ENCODE measurements at regions not wholly inside any gene's neighbourhood (a gene's known extent, or its start where the extent isn't known, plus 50 kb on each side); places are given as distances from the start of the nearest gene placed in this dataset.

DNA sequence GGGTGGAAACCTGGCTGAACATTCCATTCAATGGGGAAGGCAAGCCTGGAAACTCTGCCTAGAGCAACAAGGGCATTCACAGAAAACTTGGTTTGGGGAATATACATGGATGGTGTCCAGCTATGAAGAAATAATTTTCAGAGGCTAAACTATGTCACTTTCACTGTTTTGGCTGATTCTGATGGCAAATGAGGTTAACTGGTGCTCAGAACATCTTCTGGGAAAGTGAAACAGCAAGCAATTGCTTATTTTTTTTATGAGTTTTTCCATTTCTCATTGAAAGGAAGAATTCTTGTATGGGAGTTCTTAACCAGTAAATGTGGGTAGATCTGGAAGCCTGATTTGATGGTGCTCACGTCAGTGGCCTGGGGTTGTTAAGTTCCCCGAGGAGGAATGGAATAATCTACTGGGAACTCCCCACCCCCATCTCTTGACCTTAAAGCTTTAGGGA lies 132.8 kb upstream of the BTG1 start:
- H3K4me3 ChIP-seq (ENCODE audit: low read length): no peak overlapping the region
- H3K27ac ChIP-seq (ENCODE audit: low read length): no peak overlapping the region
- Mint-ChIP-seq H3K36me3 (no peaks in the 10 kb centered on the region), H3K4me3 (no peak overlapping the region), H3K27ac (no peak overlapping the region), H3K27me3 (ENCODE audit: low read depth in 2 of 2) (no peaks in the 10 kb centered on the region), H3K4me1 (no peaks in the 10 kb centered on the region), H3K9me3 (no peaks in the 10 kb centered on the region)
- no peak for ATAC-seq
- no peak for TF ChIP-seq CTCF (IDR thresholded peaks at IDR 0.05)
- no peaks in the 10 kb centered on the region for H3K36me3 ChIP-seq (ENCODE audit: control insufficient read depth, insufficient read depth, low read length)
- intact Hi-C loops (cut with micrococcal nuclease): no loop called here
- H3K9me3 ChIP-seq (ENCODE audit: control insufficient read depth, insufficient read depth, low read length): no peaks in the 10 kb centered on the region
- no peaks in the 10 kb centered on the region for H3K4me1 ChIP-seq (ENCODE audit: control insufficient read depth, insufficient read depth, low read length)
- WGBS (ENCODE audit: insufficient coverage): 60% methylated on average over 1 of the region's 2 CpGs
- no peaks in the 10 kb centered on the region for H3K27me3 ChIP-seq (ENCODE audit: control insufficient read depth, insufficient read depth, low read length)
- no peak for DNase-seq

- H3K27ac ChIP-seq (ENCODE audit: low read length): no peak overlapping the region
- H3K4me3 Mint-ChIP-seq: no peak overlapping the region
- no peaks in the 10 kb centered on the region for H3K4me1 Mint-ChIP-seq
- no peaks in the 10 kb centered on the region for H3K27me3 ChIP-seq (ENCODE audit: control insufficient read depth, insufficient read depth, low read length)
- no peaks in the 10 kb centered on the region for H3K4me1 ChIP-seq (ENCODE audit: control insufficient read depth, insufficient read depth, low read length)
- TF ChIP-seq CTCF (IDR thresholded peaks at IDR 0.05): no peak
- no peaks in the 10 kb centered on the region for H3K9me3 Mint-ChIP-seq
- H3K27ac Mint-ChIP-seq: no peak overlapping the region
- DNase-seq (no peak), ATAC-seq (no peak)
- no peaks in the 10 kb centered on the region for H3K27me3 Mint-ChIP-seq (ENCODE audit: low read depth in 2 of 2)
- intact Hi-C loops (cut with micrococcal nuclease): no loop called here
- no peaks in the 10 kb centered on the region for H3K36me3 Mint-ChIP-seq
- H3K36me3 ChIP-seq (ENCODE audit: control insufficient read depth, insufficient read depth, low read length): no peaks in the 10 kb centered on the region
- H3K4me3 ChIP-seq (ENCODE audit: low read length): no peak overlapping the region
- WGBS (ENCODE audit: insufficient coverage): 100% methylated on average over 1 of the region's 2 CpGs
- H3K9me3 ChIP-seq (ENCODE audit: control insufficient read depth, insufficient read depth, low read length): no peaks in the 10 kb centered on the region
These were observed 132.1 kb upstream of the BTG1 start for GRCh38 chr12:92277795-92278194.

DNA sequence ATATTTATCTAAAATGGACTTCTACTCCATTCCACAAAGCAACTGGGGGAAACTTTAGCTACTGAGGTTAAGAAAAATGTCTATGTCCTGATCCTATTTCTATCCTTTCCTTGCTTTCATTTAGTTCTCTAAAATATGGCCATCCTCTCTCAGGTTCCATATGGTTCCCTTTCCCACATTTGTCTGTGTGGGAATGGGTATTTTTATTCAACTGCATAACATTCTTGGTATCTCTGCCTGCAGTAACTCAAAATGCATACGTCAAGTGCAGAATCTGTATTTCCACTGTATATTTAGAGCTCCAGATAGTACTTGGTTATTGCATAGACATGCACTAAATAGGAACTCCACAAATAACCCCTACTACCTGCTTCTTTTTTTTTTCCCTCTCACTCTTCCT lies 130.6 kb upstream of the BTG1 start:
- H3K27ac Mint-ChIP-seq: no peak overlapping the region
- intact Hi-C loops (cut with micrococcal nuclease): no loop called here

More for the DNA sequence above, 130.6 kb upstream of the BTG1 start:
- no peak for TF ChIP-seq CTCF (IDR thresholded peaks at IDR 0.05)
- Histone ChIP-seq H3K36me3 (ENCODE audit: control insufficient read depth, insufficient read depth, low read length) (no peaks in the 10 kb centered on the region), H3K27ac (ENCODE audit: low read length) (no peak overlapping the region), H3K4me1 (ENCODE audit: control insufficient read depth, insufficient read depth, low read length) (no peaks in the 10 kb centered on the region), H3K27me3 (ENCODE audit: control insufficient read depth, insufficient read depth, low read length) (no peaks in the 10 kb centered on the region), H3K4me3 (ENCODE audit: low read length) (no peak overlapping the region), H3K9me3 (ENCODE audit: control insufficient read depth, insufficient read depth, low read length) (no peaks in the 10 kb centered on the region)
- DNase-seq (no peak), ATAC-seq (no peak)
- no peaks in the 10 kb centered on the region for H3K4me1 Mint-ChIP-seq
- 100% methylated on average over 1 of the region's 1 CpG for WGBS (ENCODE audit: insufficient coverage)
- H3K27me3 Mint-ChIP-seq (ENCODE audit: low read depth in 2 of 2): no peaks in the 10 kb centered on the region
- H3K4me3 Mint-ChIP-seq: no peak overlapping the region
- no peaks in the 10 kb centered on the region for H3K9me3 Mint-ChIP-seq
- no peaks in the 10 kb centered on the region for H3K36me3 Mint-ChIP-seq

All from natural killer cell (primary cell).